ENCODE measurements at regions not wholly inside any gene's neighbourhood (a gene's known extent, or its start where the extent isn't known, plus 50 kb on each side); places are given as distances from the start of the nearest gene placed in this dataset.

GRCh38 chr13:105984236-105984635 is 551.2 kb downstream of the EFNB2 start:
- H2AFZ ChIP-seq (ENCODE audit: low read depth) = no peak overlapping the region
- H3K79me2 ChIP-seq (ENCODE audit: insufficient read depth, low read depth) = no peaks in the 10 kb centered on the region
- no peaks in the 10 kb centered on the region for H3K36me3 ChIP-seq (ENCODE audit: insufficient read depth)
- no peaks in the 10 kb centered on the region for H3K27me3 ChIP-seq (ENCODE audit: insufficient read depth, low read depth)
- no peak overlapping the region for H3K4me3 ChIP-seq (IDR thresholded peaks at IDR 0.05; ENCODE audit: insufficient read depth, low read depth, low read length)
- H3K9ac ChIP-seq = no peak overlapping the region
- no peaks in the 10 kb centered on the region for H4K20me1 ChIP-seq (ENCODE audit: insufficient read depth)
- H3K4me2 ChIP-seq = no peak overlapping the region
- no peaks in the 10 kb centered on the region for H3K4me1 ChIP-seq (ENCODE audit: low read depth, poor library complexity, severe bottlenecking)
- no peak overlapping the region for H3K27ac ChIP-seq
- no peak for TF ChIP-seq CTCF (conservative IDR thresholded peaks at IDR 0.05; ENCODE audit: low read depth, low read length)

- TF ChIP-seq CTCF (conservative IDR thresholded peaks at IDR 0.05; ENCODE audit: low read depth, low read length) = no peak
- H3K27ac ChIP-seq = no peak overlapping the region
- no peaks in the 10 kb centered on the region for H3K27me3 ChIP-seq (ENCODE audit: insufficient read depth, low read depth)
- H4K20me1 ChIP-seq (ENCODE audit: insufficient read depth) = no peaks in the 10 kb centered on the region
- no peak overlapping the region for H2AFZ ChIP-seq (ENCODE audit: low read depth)
- H3K4me2 ChIP-seq = no peak overlapping the region
- H3K9ac ChIP-seq = no peak overlapping the region
- H3K36me3 ChIP-seq (ENCODE audit: insufficient read depth) = no peaks in the 10 kb centered on the region
- H3K79me2 ChIP-seq (ENCODE audit: insufficient read depth, low read depth) = no peaks in the 10 kb centered on the region
- H3K4me3 ChIP-seq (IDR thresholded peaks at IDR 0.05; ENCODE audit: insufficient read depth, low read depth, low read length) = no peak overlapping the region
- H3K4me1 ChIP-seq (ENCODE audit: low read depth, poor library complexity, severe bottlenecking) = no peaks in the 10 kb centered on the region
Observed at GRCh38 chr13:105982219-105982930, 553.1 kb downstream of the EFNB2 start.

- H3K79me2 ChIP-seq (ENCODE audit: insufficient read depth, low read depth) = no peaks in the 10 kb centered on the region
- no peaks in the 10 kb centered on the region for H3K27me3 ChIP-seq (ENCODE audit: insufficient read depth, low read depth)
- H3K4me2 ChIP-seq = no peak overlapping the region
- no peaks in the 10 kb centered on the region for H3K4me1 ChIP-seq (ENCODE audit: low read depth, poor library complexity, severe bottlenecking)
- no peak overlapping the region for H3K4me3 ChIP-seq (IDR thresholded peaks at IDR 0.05; ENCODE audit: insufficient read depth, low read depth, low read length)
- no peak overlapping the region for H2AFZ ChIP-seq (ENCODE audit: low read depth)
- no peaks in the 10 kb centered on the region for H3K36me3 ChIP-seq (ENCODE audit: insufficient read depth)
- no peak for TF ChIP-seq CTCF (conservative IDR thresholded peaks at IDR 0.05; ENCODE audit: low read depth, low read length)
- no peak overlapping the region for H3K9ac ChIP-seq
- H4K20me1 ChIP-seq (ENCODE audit: insufficient read depth) = no peaks in the 10 kb centered on the region
- no peak overlapping the region for H3K27ac ChIP-seq
Observed at GRCh38 chr13:105979131-105980011, 556.1 kb downstream of the EFNB2 start.

- no peak overlapping the region for H3K27ac ChIP-seq
- no peak overlapping the region for H3K4me2 ChIP-seq
Observed at GRCh38 chr13:105974380-105974779, 561.1 kb downstream of the EFNB2 start.

More at GRCh38 chr13:105974380-105974779, 561.1 kb downstream of the EFNB2 start:
- Histone ChIP-seq H3K36me3 (ENCODE audit: insufficient read depth) (no peaks in the 10 kb centered on the region), H2AFZ (ENCODE audit: low read depth) (no peak overlapping the region), H3K4me3 (IDR thresholded peaks at IDR 0.05; ENCODE audit: insufficient read depth, low read depth, low read length) (no peak overlapping the region), H3K27me3 (ENCODE audit: insufficient read depth, low read depth) (no peaks in the 10 kb centered on the region), H3K79me2 (ENCODE audit: insufficient read depth, low read depth) (no peaks in the 10 kb centered on the region), H3K4me1 (ENCODE audit: low read depth, poor library complexity, severe bottlenecking) (no peaks in the 10 kb centered on the region), H3K9ac (no peak overlapping the region), H4K20me1 (ENCODE audit: insufficient read depth) (no peaks in the 10 kb centered on the region)
- TF ChIP-seq CTCF (conservative IDR thresholded peaks at IDR 0.05; ENCODE audit: low read depth, low read length) = no peak

Data from KMS-11 (cell line).